A549 (cell line): ENCODE measurements at regions not wholly inside any gene's neighbourhood (a gene's known extent, or its start where the extent isn't known, plus 50 kb on each side); places are given as distances from the start of the nearest gene placed in this dataset.

Experiments used
- EP300 ChIP-seq, 2 experiments: fragments of >200 bp; sonication (Bioruptor Twin); formaldehyde crosslinking; IDR thresholded peaks; 2 replicates in 1 of 2; 3 replicates in 1 of 2; pipeline ENCODE4 v1.6.1; 2016 to 2017
- FOXS1 ChIP-seq: fragments of 250-450 bp; sonication (Bioruptor Pico); IDR thresholded peaks from 2 replicates; pipeline ENCODE4 v1.5.0; 2020; ENCODE audit warnings: mild to moderate bottlenecking, moderate library complexity
- MAFK ChIP-seq: fragments of 450-650 bp; IDR thresholded peaks from 2 replicates; pipeline ENCODE4 v1.6.1; 2014; ENCODE audit not compliant: partially characterized antibody
- POLR2A ChIP-seq: IDR thresholded peaks from 2 replicates; pipeline ENCODE4 v1.6.1; 2012; ENCODE audit warnings: mild to moderate bottlenecking, low read length
- RCOR1 ChIP-seq: fragments of 150-350 bp; IDR thresholded peaks from 2 replicates; pipeline ENCODE4 v1.6.1; 2014; ENCODE audit warnings: antibody characterized with exemption, low read length, low read depth
- TF ChIP-seq, protein P1 (sequence below): fragments of 200-600 bp; sonication (generic); IDR thresholded peaks from 2 replicates; pipeline ENCODE4 v1.6.1; 2016; ENCODE audit warnings: antibody characterized with exemption, mild to moderate bottlenecking, moderate library complexity
- TF ChIP-seq, protein P2 (sequence below): fragments of >200 bp; sonication (Bioruptor Twin); formaldehyde crosslinking; IDR thresholded peaks from 3 replicates; pipeline ENCODE4 v1.5.1; 2016
- TF ChIP-seq, protein P3 (sequence below): fragments of 450-650 bp; IDR thresholded peaks from 2 replicates; pipeline ENCODE4 v1.6.1; 2014; ENCODE audit warnings: antibody characterized with exemption
- TF ChIP-seq, protein P4 (sequence below): IDR thresholded peaks from 2 replicates; pipeline ENCODE4 v1.6.1; 2012

DNA sequence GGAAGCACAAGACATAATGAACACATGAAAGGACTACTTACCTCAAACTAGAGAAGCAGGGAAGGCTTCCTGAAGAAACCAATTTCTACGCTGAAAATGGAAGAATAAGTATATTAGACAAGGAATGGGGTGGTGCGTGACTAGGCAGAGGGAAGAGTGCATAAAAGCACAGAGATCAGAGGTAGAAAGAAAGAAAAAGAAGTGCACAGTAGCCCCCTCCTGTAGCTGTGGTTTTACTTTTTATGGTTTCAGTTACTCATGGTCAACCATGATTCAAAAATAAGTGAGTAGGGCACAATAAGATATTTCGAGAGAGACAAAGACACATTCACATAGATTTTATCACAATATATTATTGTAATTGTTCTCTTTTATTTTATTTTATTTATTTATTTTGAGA lies 934.5 kb upstream of the INTU start:
- TF ChIP-seq FOXS1 (CRISPR knock-in tag) (no peak), MAFK (no peak), POLR2A (no peak), EP300 (IDR thresholded peaks at IDR 0.05) (no peak), RCOR1 (no peak)
- TF ChIP-seq, protein P1, sequence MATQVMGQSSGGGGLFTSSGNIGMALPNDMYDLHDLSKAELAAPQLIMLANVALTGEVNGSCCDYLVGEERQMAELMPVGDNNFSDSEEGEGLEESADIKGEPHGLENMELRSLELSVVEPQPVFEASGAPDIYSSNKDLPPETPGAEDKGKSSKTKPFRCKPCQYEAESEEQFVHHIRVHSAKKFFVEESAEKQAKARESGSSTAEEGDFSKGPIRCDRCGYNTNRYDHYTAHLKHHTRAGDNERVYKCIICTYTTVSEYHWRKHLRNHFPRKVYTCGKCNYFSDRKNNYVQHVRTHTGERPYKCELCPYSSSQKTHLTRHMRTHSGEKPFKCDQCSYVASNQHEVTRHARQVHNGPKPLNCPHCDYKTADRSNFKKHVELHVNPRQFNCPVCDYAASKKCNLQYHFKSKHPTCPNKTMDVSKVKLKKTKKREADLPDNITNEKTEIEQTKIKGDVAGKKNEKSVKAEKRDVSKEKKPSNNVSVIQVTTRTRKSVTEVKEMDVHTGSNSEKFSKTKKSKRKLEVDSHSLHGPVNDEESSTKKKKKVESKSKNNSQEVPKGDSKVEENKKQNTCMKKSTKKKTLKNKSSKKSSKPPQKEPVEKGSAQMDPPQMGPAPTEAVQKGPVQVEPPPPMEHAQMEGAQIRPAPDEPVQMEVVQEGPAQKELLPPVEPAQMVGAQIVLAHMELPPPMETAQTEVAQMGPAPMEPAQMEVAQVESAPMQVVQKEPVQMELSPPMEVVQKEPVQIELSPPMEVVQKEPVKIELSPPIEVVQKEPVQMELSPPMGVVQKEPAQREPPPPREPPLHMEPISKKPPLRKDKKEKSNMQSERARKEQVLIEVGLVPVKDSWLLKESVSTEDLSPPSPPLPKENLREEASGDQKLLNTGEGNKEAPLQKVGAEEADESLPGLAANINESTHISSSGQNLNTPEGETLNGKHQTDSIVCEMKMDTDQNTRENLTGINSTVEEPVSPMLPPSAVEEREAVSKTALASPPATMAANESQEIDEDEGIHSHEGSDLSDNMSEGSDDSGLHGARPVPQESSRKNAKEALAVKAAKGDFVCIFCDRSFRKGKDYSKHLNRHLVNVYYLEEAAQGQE: no peak
- TF ChIP-seq, protein P2, sequence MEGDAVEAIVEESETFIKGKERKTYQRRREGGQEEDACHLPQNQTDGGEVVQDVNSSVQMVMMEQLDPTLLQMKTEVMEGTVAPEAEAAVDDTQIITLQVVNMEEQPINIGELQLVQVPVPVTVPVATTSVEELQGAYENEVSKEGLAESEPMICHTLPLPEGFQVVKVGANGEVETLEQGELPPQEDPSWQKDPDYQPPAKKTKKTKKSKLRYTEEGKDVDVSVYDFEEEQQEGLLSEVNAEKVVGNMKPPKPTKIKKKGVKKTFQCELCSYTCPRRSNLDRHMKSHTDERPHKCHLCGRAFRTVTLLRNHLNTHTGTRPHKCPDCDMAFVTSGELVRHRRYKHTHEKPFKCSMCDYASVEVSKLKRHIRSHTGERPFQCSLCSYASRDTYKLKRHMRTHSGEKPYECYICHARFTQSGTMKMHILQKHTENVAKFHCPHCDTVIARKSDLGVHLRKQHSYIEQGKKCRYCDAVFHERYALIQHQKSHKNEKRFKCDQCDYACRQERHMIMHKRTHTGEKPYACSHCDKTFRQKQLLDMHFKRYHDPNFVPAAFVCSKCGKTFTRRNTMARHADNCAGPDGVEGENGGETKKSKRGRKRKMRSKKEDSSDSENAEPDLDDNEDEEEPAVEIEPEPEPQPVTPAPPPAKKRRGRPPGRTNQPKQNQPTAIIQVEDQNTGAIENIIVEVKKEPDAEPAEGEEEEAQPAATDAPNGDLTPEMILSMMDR: no peak
- TF ChIP-seq, protein P3, sequence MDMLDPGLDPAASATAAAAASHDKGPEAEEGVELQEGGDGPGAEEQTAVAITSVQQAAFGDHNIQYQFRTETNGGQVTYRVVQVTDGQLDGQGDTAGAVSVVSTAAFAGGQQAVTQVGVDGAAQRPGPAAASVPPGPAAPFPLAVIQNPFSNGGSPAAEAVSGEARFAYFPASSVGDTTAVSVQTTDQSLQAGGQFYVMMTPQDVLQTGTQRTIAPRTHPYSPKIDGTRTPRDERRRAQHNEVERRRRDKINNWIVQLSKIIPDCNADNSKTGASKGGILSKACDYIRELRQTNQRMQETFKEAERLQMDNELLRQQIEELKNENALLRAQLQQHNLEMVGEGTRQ: no peak
- TF ChIP-seq, protein P4, sequence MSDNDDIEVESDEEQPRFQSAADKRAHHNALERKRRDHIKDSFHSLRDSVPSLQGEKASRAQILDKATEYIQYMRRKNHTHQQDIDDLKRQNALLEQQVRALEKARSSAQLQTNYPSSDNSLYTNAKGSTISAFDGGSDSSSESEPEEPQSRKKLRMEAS: no peak
